Pulmonary artery endothelial cell (primary cell): ENCODE measurements at regions not wholly inside any gene's neighbourhood (a gene's known extent, or its start where the extent isn't known, plus 50 kb on each side); places are given as distances from the start of the nearest gene placed in this dataset.

Experiments
- DNase-seq: peaks from one replicate; pipeline ENCODE4 v3.0.0-alpha.2; 2011; ENCODE audit warnings: low read depth, low spot score

DNA sequence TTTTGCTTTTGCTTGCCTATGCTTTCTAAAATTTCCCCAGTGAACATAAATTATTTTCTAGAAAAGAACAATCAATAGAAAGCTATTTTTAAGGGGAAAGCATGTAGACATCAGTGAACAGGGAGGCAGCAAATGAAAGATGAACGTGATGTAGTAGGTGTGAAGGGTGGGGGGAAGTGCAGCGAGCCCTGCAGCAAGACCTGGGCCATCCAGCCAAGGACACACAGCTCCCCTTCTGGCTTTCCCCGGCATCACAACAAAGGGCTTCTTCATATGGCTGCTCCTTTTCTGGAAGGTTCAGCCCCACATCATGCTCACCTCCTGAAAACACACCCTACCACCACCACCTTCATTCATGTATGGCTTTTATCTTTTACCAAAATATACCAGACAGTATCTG, 109.2 kb upstream of the ETS2 start:
- DNase-seq = no peak

DNA sequence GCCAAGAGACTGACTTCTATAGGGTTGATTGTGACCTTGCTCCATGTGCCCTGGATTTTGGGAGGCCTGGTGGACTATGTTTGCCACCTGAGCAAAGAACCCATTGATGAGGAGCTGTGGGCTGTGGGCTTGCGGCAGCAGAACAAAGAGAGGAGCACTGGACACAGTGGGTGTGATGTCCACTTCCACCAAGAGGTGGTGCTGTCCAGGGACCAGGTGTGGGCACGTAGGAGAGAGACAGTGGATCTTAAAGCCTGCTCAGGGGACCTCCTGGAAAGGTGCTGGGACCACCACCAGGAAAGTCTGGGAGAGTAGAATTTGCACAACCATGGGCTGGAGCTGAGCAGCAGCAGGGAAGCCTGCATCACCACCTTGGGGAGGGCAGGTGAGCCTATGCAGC, 106.7 kb upstream of the ETS2 start:
- DNase-seq = no peak

DNA sequence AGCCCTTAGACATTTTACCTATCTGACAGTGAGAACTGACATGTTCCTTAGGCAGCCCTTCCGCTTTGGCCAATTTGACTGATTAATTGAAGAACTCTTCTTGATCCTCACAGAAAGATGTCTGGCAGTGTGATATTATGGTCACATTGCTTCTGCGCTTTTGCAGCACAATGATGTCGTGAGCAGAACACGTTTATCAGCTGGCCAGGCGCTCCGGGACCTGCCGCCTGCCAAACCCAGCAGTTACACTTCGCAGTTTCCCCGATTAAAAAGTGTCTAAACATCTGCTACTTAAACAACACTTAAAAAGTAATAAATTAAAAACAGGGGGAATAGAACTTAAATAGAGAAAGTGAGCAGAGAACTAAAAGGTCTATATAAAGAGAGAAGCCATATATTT, 103.5 kb upstream of the ETS2 start:
- DNase-seq = no peak

DNA sequence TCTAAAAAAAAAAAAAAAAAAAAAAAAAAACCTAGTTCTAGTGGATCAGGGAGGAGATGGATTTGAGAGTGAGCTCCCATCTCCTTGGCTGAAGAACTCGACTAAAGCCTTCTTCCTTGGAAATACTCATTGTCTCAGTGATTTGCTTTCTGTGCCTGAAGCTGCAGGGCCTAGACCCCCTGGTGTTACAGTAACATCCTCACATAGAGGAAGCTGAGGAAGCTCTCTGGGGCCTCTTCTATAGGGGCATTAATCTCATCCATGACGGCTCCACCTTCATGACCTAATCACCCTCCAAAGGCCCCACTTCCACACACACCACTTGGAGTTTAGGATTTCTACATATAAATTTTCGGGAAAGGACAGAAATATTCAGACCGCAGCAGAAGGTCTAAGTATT, 95.9 kb upstream of the ETS2 start:
- DNase-seq = no peak

DNA sequence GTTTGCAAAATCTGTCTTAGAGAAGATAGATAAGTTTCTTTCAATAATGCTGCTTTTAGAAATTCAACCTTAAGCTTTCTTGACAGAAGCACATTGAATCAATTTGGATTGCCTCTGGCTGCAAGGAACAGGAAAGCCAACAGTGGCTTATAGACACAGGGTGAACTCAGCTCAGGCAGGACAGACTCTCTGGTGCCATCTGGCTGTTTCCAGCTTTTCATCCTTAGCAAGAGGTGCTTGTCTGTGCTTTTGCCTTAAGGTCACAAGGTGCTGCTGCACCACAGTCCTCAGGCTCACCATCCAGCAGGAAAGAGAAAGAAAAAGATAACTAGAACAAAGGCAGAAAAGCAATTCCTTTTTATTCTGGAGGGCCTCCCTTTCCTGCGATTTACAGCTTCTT, 93.7 kb upstream of the ETS2 start:
- peak; percentile 35 for DNase-seq

DNA sequence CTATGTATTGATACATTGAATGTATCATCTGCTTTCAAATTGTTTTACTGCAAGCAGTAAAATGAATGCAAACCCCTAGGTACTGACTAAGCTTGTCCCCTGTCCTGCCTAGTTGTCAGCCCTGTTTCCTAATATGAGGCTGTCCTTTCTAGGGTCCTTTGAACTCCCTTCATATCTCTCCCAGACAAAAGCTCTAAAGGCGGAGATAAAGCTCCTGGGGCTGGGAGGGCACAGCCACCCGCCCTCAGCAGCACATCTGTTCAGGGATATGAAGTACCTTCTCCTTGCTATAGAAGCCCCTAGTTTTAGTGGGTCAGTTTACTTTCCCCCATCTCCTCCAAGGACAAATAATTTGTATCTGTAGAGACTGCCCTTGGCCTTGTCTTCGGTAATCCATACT, 93.1 kb upstream of the ETS2 start:
- no peak for DNase-seq

DNA sequence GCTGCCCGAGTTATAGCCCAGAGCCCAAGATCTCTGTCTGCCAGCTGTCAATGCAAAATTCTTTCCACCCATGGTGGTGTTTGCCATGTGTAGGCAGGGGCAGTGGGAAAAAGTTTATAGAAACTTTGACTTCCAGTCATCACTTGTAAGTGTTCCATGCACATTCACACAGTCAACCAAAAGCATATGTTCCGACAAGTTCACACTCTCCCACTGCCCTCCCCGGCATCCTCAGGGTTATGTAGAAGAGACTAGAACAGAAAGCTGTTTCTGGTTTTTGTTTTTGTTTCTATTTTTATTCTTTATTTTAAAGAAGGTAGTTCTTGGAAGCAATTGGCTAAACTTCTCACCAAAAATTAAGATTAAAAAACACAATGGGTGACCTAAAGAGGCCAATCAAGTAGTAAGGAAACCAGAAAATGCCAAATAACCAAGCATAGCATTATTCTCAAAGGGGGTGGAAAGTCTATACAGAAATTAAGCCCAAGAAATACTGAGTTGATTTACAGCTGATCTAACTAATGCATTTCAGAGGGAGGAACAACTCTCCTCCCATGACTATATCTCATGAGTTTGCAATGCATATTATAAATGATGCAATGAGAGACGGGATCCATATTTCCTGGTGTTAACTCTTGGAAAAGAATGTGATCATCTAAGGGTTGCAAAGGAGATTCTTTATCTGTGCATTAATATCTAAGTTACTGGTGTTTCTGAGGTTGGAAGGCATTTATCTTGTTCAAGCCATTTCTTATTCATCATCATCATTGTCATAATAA, 91.5 kb upstream of the ETS2 start:
- DNase-seq = no peak

DNA sequence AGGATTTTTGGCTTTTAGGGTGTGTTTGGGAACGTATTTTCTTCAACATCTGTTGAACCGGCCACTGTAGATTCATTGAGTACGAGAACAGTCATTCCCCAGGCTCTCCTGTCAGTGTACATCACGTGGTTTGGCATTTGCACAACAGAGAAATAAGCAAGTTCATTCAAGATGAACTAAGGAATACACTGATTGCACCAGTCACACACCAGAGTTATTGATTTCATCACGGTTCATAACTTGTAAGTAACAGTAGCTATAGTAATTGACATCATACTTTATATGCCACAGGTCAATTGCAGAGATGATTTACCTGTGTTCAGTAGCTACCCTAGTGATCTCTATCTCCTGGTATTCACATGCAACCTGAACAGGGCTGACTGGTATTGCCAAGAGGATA, 90.7 kb upstream of the ETS2 start:
- no peak for DNase-seq

DNA sequence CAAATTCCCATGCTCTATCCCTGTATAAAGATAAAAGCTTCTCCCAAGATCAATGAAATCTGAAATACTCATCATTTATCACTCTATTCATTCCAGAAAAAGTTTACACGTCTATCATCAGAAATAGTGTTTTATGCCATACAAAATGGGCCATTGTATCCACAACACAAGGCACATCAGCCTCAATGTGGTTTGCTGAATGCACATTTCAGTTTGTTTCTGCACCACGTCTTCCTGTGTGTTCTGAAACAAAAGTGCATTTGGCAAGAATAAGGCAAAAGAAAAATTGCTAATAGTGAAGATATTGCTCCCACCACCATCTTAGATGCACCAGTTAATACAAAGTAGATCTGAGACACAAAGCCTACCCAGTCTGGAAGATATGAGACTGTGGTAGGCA, 89.6 kb upstream of the ETS2 start:
- no peak for DNase-seq

DNA sequence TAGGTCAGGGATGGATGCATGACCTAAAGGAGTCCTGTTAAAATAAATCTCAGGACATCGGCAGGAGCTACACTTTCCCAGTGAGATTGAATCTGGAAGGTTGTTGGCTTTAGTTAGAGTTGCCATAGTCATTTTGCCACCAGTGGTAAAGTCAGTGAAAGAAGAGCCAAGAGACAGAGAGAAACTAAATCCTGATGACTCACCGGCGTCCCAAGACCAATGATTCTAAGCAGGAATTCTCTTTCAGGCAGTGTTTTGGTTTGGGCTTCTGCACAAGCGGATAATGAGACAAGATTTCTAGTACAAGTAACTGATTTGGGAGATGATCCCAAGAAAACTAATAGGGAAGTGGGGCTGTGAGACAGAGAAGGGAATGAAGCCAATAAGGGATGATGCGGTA, 88.8 kb upstream of the ETS2 start:
- no peak for DNase-seq

DNA sequence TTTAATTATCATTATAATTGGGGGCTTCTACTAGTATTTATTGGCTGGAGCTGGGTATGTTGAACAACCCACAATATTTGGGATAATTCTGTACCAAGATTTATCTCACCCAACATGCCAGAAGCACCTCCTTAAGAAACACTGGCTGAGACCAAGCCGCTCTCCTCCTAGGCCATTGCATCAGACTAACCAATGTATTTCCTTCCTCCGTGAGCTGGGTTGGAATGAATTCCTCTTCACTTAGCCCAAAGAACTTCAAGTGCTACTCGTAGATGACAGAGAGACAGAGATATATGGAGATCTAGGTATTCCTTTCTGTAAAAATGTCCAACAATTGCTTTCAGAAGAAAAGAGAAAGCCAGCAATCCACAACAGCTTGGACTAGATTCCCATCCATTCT, 87.2 kb upstream of the ETS2 start:
- no peak for DNase-seq

DNA sequence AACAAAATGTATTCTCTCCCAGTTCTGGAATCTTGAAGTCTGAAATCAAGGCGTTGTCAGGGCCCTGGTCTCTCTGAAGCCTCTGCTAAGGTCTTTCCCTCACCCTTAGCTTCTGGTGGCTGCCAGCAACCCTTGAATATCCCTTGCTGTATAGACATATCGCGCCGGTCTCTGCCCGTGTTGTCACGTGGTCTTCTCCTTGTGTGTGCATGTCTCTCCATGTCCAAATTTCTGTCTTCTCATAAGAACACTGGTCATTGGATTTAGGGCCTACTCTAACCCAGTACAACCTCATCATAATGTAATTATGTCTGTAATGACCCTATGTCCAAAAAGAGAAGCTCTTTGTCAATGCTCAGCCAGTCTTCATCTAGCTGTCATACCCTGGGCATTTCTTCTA, 85.7 kb upstream of the ETS2 start:
- no peak for DNase-seq

DNA sequence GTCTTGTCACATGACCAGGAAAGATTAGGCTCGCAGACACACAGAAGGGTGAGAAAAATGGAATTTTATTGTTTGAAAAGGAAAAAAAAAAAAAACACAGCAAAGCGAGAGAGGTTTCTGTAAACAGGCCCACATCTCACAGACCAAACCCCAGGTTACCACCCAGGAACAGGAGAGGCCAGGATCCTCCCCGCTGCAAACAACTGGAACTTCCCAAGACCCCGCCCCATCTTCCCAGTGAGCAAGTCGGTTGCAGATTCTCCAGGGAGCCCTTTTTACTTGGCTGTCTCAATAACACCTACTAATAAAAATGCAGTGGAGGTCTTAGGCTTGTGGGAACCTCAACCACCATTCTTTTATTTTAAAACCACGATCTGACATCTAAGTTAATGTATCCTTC, 84.7 kb upstream of the ETS2 start:
- no peak for DNase-seq

DNA sequence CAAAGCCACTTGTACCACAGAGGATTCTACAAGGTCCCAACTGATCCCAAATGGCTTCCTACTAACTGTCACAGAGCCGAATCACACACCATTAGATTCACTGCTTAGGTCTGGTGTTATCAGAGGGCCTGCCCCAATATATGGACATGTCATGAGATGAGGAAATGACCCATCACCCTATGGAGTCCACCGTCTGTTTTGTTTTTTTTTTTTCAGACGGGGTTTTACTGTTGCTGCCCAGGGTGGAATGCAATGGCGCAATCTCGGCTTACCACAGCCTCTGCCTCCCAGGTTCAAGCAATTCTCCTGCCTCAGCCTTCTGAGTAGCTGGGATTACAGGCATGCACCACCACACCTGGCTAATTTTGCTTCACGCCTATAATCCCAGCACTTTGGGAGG, 83.8 kb upstream of the ETS2 start:
- no peak for DNase-seq

DNA sequence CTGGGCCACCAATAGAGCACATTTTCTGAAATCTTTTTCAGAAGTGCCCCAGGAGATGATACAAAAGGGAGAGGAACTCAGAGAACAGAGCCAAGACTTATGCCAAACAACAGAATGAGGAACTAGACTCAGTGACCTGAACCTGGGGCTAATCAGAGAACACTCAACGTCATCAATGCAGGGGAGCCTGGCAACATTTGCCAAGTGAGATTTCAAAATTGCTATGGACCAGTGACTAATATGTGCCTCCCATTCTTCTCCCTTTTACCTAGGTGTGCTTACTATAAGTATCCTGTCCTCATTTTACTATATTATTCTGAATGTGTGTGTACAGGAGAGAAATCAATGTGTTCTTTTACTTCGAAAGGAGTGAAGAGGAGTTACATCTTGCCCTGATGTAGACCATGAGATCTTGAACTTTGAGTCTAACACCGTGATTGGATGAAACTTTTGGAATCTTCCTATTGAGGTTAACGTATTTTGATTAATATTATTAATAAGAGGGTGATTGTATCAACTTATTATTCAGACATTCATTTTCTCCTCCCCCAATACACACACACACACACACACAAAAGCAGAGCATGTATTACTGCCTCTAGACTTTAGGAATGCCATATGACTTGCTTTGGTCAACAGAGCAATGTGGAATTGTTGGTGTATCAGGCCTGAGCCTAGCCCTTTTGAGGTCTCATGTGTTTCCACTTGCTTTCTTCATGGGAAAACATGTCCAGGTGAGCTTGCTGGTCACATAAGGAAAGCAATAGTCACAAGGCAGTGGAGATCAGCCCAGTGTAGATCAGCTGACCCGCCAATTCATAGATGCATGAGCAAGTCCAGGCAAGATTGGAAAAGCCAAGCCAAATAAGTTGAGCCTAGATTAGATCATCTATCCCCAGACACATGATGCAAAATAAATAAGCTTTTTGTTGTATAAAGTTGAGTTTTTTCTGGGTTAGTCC, 80.3 kb upstream of the ETS2 start:
- no peak for DNase-seq

DNA sequence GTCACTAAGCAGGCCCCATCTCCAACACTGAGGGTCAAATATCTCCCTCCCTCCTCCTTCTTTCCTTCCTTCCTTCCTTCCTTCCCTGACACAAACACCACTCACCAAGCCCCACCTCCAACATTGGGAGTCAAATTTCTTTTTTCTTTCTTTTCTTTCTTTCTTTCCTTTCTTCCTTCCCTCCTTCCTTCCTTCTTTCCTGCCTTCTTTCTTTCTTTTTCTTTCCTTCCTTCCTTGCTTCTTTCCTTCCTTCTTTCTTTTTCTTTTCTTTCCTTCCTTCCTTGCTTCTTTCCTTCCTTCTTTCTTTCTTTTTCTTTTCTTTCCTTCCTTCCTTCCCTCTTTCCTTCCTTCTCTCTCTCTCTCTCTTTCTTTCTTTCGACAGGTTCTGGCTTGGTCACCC, 79.2 kb upstream of the ETS2 start:
- no peak for DNase-seq

DNA sequence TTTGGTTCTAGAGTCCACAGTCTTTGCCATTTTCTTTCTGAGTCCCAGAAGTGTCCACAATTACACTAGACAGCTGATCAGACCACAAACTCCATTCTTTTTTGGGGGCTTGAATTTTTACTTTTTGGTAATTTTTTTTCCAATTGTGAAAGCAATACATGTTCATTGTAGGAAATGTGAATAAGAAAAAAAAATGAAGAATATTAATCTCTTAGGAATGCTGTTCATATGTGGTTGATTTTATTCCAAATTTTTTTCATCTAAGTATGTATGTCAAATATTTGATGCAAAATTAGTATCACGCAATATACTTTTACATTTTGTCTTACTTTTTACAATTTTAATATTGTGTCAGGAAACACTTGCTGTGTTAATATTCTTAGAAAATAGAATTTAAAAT, 76.4 kb upstream of the ETS2 start:
- no peak for DNase-seq

DNA sequence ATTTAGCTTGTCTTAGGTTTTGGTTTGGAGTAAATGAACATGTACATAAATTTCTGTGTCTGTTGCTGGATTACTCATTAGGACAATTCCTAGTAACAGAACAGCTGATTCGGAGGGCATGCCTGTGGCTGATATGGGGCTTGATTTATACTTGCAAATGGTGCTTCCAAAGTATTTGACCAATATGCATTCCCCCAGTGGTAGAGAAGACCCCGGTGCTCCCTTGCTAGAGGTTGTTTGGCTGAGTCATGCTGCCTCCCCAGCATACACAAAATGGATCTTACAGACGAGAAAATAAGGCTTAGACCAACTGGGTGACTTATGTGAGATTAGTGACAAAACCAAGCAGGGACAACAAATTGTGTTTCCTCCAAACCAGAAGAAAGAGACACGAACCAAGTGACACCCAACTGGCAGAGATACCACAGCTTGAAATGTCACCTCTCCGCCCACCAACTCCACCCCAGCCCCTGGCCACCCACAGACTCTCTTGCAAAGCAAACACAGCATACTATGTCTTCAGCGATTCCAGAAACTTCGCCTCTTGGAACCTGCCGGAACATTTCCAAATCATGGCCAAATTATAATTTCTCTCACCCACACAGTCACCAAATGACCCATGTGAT, 75.9 kb upstream of the ETS2 start:
- DNase-seq = no peak

DNA sequence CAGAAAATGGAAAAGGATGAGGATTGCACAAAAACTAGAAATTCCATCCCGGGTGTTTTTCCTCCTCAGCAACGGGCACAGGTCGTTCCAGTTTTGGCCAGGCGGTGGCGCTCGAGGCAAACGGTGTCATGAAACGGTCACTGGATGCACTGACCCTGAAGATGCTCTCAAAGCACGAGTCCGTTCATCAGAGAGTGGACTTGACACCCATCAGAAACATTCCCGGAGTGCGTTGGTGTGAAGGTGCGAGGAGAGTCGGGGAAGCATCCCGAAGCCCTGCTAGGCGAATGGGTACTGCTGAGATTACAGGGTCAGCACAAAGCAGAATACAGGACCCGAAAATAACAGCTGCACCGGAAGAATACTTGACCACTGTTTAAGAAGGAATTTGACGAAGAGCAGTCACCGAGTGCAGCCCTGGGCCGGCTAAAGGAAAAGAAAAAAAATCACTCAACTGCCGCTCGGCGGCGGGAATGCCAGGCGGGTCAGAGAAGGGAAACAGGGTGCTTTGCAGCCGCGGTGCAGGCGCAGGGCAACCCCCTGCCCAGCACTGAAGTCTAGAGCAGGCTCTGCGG, 71.7 kb upstream of the ETS2 start:
- peak; percentile 41 for DNase-seq

DNA sequence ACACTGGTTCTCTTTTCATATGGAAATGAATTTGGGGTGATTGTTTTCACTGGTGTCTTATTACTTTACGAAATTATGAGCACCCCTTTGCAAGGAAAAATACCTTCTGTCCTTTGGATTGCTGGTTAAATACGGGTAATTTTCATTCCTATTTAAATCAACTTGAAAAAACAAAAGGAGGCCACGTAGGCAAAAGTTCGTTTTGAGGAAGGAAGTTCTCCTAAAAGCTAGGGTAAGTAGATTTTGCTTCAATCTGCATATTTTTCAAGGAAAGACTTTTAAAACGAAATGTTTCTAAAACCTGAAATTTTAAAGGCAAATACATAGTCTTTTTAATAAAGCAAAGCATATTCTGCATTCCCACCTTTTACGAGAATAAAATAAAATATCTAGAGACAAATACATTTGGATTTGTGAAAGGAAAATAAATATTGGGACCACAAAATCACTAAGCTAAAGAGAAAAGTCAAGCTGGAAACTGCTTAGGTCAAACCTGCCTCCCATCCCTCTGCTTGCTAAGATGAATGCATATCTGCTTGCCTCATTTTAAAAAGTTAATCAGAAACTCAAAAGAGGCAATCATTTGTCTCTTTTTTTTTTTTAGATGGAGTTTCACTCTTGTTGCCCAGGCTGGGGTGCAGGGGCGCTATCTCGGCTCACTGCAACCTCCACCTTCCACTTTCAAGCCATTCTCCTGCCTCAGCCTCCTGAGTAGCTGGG, 70.9 kb upstream of the ETS2 start:
- no peak for DNase-seq

DNA sequence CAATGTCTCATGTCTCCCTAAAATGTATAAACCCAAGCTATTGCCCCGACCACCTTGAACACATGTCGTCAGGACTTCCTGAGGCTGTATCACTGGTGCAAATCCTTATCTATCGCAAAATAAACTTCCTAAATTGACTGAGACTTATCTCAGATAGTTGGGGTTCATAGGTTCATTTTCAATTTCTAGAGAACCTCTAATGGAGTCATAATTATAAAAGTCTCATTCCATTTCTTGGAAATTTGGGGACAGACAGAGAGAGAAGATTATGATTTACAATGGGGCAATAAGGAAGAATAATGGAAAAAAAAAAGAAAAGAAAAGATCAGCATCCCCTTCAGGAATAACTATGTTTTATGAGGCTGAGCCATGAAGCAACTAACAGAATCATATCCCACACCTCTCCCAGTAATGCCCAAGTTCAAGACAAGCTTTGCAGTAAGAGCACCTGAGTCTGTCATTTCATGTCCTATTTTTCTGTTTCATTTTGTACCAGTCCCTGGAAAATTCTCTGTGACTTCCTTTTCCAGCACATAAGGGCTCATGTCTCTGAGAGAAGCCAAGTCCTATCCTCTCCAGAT, 70.0 kb upstream of the ETS2 start:
- DNase-seq = no peak
